ENCODE measurements at regions not wholly inside any gene's neighbourhood (a gene's known extent, or its start where the extent isn't known, plus 50 kb on each side); places are given as distances from the start of the nearest gene placed in this dataset.

GRCh38 chr13:100933841-100934240 lies 259.2 kb upstream of the TMTC4 start:
- Mint-ChIP-seq H3K36me3 (no peaks in the 10 kb centered on the region), H3K27ac (no peak overlapping the region), H3K27me3 (ENCODE audit: low read depth) (peaks cover 12% of the 10 kb centered on the region), H3K4me1 (no peaks in the 10 kb centered on the region), H3K9me3 (no peaks in the 10 kb centered on the region), H3K4me3 (no peak overlapping the region)
- DNase-seq (ENCODE audit: low spot score in 2 of 2, unreplicated experiment in 2 of 2): no peak
- no peak for TF ChIP-seq CTCF (IDR thresholded peaks at IDR 0.05; ENCODE audit: unreplicated experiment)

DNA sequence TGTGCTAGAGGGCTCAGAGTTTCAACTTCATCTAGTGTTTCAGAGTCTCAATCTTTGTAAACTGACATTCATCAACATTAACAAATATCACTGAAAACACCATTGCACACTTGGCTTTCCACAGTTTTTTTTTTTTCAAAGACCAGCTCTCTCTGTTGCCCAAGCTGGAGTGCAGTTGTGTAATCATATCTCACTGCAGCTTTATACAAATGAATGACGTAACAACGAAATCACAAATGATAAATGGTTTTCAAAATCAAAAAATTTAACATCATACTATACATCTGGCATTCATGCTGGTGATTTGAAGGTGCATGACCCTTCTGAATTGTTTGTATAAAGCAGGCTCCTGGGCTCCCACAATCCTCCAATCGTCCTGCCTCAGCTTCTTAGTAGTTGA lies 248.0 kb upstream of the TMTC4 start:
- no peaks in the 10 kb centered on the region for H3K4me1 Mint-ChIP-seq
- no peak for DNase-seq (ENCODE audit: low spot score in 2 of 2, unreplicated experiment in 2 of 2)
- no peak for TF ChIP-seq CTCF (IDR thresholded peaks at IDR 0.05; ENCODE audit: unreplicated experiment)
- no peaks in the 10 kb centered on the region for H3K36me3 Mint-ChIP-seq
- no peaks in the 10 kb centered on the region for H3K27me3 Mint-ChIP-seq (ENCODE audit: low read depth)
- H3K4me3 Mint-ChIP-seq: no peak overlapping the region
- H3K27ac Mint-ChIP-seq: no peak overlapping the region
- peaks cover 2% of the 10 kb centered on the region for H3K9me3 Mint-ChIP-seq

DNA sequence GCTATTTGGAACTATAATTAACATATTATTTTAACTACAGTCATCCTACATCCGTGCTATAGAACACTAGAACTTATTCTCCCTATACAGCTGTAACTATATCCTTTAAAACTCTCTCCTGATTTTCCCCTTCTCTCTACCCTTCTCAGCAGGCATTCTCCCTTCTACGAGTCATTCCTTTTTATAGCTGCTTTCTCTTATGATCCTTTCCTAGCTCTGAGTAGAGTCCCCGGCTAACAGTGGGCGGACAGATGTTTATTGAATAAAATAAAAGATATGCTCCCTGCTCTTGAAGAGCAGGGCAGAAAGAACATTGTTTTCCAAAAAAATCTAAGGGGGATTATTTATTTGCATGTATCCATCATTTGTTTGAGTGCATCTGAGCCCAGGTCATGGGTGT lies 246.5 kb upstream of the TMTC4 start:
- H3K4me1 Mint-ChIP-seq: no peaks in the 10 kb centered on the region

GRCh38 chr13:100917011-100917410 lies 242.4 kb upstream of the TMTC4 start:
- DNase-seq (ENCODE audit: low spot score in 2 of 2, unreplicated experiment in 2 of 2): no peak
- Mint-ChIP-seq H3K4me1 (no peaks in the 10 kb centered on the region), H3K27me3 (ENCODE audit: low read depth) (peaks cover 2% of the 10 kb centered on the region), H3K4me3 (no peak overlapping the region), H3K36me3 (no peaks in the 10 kb centered on the region), H3K27ac (no peak overlapping the region), H3K9me3 (peaks cover 24% of the 10 kb centered on the region)
- TF ChIP-seq CTCF (IDR thresholded peaks at IDR 0.05; ENCODE audit: unreplicated experiment): no peak

More for the DNA sequence above, 246.5 kb upstream of the TMTC4 start:
- TF ChIP-seq CTCF (IDR thresholded peaks at IDR 0.05; ENCODE audit: unreplicated experiment): no peak
- H3K9me3 Mint-ChIP-seq: peaks cover 6% of the 10 kb centered on the region
- no peaks in the 10 kb centered on the region for H3K27me3 Mint-ChIP-seq (ENCODE audit: low read depth)
- H3K36me3 Mint-ChIP-seq: no peaks in the 10 kb centered on the region
- no peak for DNase-seq (ENCODE audit: low spot score in 2 of 2, unreplicated experiment in 2 of 2)
- H3K27ac Mint-ChIP-seq: no peak overlapping the region
- H3K4me3 Mint-ChIP-seq: no peak overlapping the region

GRCh38 chr13:100913143-100913542 lies 238.5 kb upstream of the TMTC4 start:
- H3K27me3 Mint-ChIP-seq (ENCODE audit: low read depth): peaks cover 23% of the 10 kb centered on the region
- no peak overlapping the region for H3K4me3 Mint-ChIP-seq
- H3K27ac Mint-ChIP-seq: no peak overlapping the region
- DNase-seq (ENCODE audit: low spot score in 2 of 2, unreplicated experiment in 2 of 2): no peak
- peaks cover 24% of the 10 kb centered on the region for H3K9me3 Mint-ChIP-seq
- H3K4me1 Mint-ChIP-seq: no peaks in the 10 kb centered on the region
- TF ChIP-seq CTCF (IDR thresholded peaks at IDR 0.05; ENCODE audit: unreplicated experiment): no peak
- H3K36me3 Mint-ChIP-seq: no peaks in the 10 kb centered on the region

All from mesothelial cell of epicardium (in vitro differentiated cells).